Liver (tissue), 3 donors: ENCODE measurements at regions not wholly inside any gene's neighbourhood (a gene's known extent, or its start where the extent isn't known, plus 50 kb on each side); places are given as distances from the start of the nearest gene placed in this dataset.

Source experiments
- GABPA ChIP-seq, 2 donors: IDR thresholded peaks in 1 of 2; conservative IDR thresholded peaks in 1 of 2; 2 replicates each; pipeline ENCODE4 v1.6.1; 2016; ENCODE audit warnings: antibody characterized with exemption in 2 of 2, mild to moderate bottlenecking in 1 of 2, moderate library complexity in 1 of 2
- HNF4A ChIP-seq, 2 donors: conservative IDR thresholded peaks; 2 replicates each; pipeline ENCODE4 v1.6.1; 2016; ENCODE audit warnings: antibody characterized with exemption in 2 of 2, mild to moderate bottlenecking in 2 of 2
- JUND ChIP-seq, 2 donors: IDR thresholded peaks; 2 replicates each; pipeline ENCODE4 v1.6.1; 2016; ENCODE audit warnings: antibody characterized with exemption in 2 of 2
- RAD21 ChIP-seq, 2 donors: IDR thresholded peaks; 2 replicates each; pipeline ENCODE4 v1.6.1; 2016; ENCODE audit warnings: antibody characterized with exemption in 2 of 2, mild to moderate bottlenecking in 2 of 2
- SP1 ChIP-seq: IDR thresholded peaks from 2 replicates; pipeline ENCODE4 v1.6.1; 2018; ENCODE audit warnings: antibody characterized with exemption, mild to moderate bottlenecking
- TAF1 ChIP-seq: conservative IDR thresholded peaks from 2 replicates; pipeline ENCODE4 v1.6.1; 2016; ENCODE audit warnings: antibody characterized with exemption, mild to moderate bottlenecking
- TF ChIP-seq, protein P1 (sequence below): fragments of 150-350 bp; IDR thresholded peaks from 2 replicates; pipeline ENCODE4 v1.5.1; 2017; ENCODE audit warnings: improper control_type of control experiment, low read depth, low read length; ENCODE audit not compliant: missing input control
- TF ChIP-seq, protein P2 (sequence below): IDR thresholded peaks from 2 replicates; pipeline ENCODE4 v1.6.1; 2016; ENCODE audit warnings: antibody characterized with exemption, mild to moderate bottlenecking
- donor health status: healthy.
- donor health status: healthy.

DNA sequence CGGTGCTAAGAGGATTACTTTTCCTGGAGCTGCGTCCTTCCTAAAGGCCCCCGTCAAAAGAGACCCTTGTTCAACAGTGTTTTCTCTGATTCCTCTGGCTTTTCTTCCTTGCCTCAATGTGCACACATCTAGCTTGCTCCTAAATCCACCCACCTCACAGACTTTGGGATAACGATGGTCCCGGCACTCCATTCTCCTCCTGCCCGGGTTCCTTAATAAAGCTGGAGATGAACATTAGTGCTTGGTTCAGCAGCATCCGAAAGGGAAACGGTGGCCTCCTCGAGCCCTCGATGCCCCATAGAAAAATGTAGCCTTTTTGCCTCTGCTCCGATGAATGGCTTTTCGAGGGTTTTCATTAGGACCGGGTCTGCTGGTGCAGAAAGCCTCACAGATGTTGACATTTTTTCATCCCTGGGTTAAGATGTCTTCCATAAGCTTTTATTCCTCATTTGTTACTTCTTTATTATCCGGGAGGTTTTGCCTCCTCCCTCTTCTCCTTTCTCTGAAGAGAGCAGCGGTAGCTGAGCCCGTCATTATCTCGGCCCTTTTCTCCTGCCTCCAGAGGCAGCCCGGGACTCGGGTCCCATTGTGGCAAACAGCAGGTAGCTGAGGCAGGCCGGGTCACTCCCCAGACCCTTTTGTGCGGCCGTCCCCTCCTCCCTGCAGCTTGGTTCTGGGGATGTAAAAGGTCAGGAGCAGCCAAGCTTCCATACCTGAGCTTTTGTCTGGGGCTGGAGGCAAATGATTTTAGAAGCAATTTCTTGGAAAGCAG, 64.6 kb downstream of the CPN2 start:
- TF ChIP-seq, protein P1, sequence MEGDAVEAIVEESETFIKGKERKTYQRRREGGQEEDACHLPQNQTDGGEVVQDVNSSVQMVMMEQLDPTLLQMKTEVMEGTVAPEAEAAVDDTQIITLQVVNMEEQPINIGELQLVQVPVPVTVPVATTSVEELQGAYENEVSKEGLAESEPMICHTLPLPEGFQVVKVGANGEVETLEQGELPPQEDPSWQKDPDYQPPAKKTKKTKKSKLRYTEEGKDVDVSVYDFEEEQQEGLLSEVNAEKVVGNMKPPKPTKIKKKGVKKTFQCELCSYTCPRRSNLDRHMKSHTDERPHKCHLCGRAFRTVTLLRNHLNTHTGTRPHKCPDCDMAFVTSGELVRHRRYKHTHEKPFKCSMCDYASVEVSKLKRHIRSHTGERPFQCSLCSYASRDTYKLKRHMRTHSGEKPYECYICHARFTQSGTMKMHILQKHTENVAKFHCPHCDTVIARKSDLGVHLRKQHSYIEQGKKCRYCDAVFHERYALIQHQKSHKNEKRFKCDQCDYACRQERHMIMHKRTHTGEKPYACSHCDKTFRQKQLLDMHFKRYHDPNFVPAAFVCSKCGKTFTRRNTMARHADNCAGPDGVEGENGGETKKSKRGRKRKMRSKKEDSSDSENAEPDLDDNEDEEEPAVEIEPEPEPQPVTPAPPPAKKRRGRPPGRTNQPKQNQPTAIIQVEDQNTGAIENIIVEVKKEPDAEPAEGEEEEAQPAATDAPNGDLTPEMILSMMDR: no peak
- TF ChIP-seq RAD21 (IDR thresholded peaks at IDR 0.05) (no peak), TAF1 (no peak), JUND (IDR thresholded peaks at IDR 0.05) (no peak), HNF4A (conservative IDR thresholded peaks at IDR 0.05) (no peak), GABPA (IDR thresholded peaks at IDR 0.05 in 1 of 2, conservative IDR thresholded peaks at IDR 0.05 in 1 of 2) (no peak), SP1 (no peak)
- TF ChIP-seq, protein P2, sequence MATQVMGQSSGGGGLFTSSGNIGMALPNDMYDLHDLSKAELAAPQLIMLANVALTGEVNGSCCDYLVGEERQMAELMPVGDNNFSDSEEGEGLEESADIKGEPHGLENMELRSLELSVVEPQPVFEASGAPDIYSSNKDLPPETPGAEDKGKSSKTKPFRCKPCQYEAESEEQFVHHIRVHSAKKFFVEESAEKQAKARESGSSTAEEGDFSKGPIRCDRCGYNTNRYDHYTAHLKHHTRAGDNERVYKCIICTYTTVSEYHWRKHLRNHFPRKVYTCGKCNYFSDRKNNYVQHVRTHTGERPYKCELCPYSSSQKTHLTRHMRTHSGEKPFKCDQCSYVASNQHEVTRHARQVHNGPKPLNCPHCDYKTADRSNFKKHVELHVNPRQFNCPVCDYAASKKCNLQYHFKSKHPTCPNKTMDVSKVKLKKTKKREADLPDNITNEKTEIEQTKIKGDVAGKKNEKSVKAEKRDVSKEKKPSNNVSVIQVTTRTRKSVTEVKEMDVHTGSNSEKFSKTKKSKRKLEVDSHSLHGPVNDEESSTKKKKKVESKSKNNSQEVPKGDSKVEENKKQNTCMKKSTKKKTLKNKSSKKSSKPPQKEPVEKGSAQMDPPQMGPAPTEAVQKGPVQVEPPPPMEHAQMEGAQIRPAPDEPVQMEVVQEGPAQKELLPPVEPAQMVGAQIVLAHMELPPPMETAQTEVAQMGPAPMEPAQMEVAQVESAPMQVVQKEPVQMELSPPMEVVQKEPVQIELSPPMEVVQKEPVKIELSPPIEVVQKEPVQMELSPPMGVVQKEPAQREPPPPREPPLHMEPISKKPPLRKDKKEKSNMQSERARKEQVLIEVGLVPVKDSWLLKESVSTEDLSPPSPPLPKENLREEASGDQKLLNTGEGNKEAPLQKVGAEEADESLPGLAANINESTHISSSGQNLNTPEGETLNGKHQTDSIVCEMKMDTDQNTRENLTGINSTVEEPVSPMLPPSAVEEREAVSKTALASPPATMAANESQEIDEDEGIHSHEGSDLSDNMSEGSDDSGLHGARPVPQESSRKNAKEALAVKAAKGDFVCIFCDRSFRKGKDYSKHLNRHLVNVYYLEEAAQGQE: no peak
